HG03045 (cell line): ENCODE measurements at regions not wholly inside any gene's neighbourhood (a gene's known extent, or its start where the extent isn't known, plus 50 kb on each side); places are given as distances from the start of the nearest gene placed in this dataset.
"Not testable (repeated sequence)": the region's sequence is repeated elsewhere in the genome, so short reads cannot be mapped to it uniquely, and the experiment has no call there.

ENCODE experiments used
- ATAC-seq: cut with Tn5 transposase; IDR thresholded peaks from one replicate; pipeline ENCODE4 v1.9.1; 2021; ENCODE audit warnings: mild to moderate bottlenecking, moderate library complexity; ENCODE audit not compliant: unreplicated experiment

DNA sequence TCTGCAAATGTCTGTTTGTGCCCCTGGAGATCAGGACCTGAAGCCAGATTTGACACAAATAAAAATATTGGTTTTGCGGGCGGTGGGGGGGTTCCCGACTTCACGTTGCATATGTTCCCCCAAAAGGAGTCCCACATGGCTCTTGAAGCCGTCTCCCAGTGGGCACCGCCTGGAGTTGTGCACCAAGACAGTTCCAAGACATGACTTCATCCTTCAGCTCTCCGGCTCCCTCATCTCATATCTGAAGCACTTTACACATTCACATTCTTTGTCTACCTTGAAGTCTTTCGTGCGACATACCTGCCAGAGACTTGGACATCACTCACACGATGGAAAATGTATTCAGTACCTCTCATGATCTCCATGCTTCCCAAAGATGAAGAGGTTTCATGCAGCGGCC is 362.8 kb upstream of the FOXK1 start:
- ATAC-seq: no peak

DNA sequence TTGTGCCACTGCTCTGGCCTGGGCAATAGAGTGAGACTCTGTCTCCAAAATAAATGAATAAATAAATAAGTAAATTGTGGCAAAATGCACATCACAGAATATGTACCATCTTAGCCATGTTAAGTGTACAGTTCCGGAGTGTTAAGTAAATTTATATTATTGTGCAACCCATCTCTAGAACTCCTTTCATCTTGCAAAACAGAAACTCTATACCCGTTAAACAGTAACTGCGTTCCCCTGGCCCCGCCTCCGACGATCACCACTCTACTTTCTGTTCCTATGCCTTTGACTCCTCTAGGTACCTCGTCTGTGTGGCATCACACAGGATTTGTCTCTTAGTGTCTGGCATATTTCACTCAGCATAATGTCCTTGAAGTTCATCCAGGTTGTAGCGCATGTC is 356.4 kb upstream of the FOXK1 start:
- ATAC-seq: no peak

DNA sequence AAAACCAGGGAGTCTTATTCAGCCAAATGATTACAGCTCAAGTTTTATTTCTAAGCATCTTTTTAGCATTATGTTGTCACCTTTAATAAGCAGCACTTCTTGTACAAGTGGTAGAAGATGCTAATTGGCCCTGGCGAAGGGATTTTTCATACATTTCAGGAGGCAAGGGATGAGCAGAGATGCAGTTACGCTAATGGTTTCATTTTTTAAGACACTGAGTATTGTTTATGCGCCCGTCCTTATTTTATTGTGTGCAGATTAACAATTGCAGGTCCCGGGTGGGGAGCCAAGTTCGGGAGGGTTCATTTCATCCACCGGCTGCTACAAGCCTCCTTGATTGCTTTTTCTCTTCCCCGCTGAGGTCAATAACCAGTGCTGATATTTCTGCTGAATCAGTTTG is 350.4 kb upstream of the FOXK1 start:
- no peak for ATAC-seq

DNA sequence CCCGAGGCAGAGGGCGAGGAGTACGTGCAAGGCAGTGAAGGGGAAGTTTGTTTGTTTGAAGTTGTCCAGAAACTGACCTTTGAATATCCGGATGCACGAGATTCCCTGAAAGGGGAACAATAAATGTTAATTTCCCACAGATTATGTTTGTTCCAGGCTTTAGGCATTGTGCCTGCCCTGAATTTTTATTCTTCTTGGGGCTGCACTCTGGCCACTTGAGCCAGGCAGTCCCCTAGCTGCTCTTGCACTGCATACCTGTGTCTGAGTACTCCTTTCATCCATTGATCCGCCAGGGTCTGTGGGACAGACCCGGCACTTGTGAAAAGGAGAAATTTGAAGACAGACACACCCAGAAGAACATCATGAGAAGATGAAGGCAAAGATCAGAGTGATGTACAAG is 343.5 kb upstream of the FOXK1 start:
- ATAC-seq: no peak

DNA sequence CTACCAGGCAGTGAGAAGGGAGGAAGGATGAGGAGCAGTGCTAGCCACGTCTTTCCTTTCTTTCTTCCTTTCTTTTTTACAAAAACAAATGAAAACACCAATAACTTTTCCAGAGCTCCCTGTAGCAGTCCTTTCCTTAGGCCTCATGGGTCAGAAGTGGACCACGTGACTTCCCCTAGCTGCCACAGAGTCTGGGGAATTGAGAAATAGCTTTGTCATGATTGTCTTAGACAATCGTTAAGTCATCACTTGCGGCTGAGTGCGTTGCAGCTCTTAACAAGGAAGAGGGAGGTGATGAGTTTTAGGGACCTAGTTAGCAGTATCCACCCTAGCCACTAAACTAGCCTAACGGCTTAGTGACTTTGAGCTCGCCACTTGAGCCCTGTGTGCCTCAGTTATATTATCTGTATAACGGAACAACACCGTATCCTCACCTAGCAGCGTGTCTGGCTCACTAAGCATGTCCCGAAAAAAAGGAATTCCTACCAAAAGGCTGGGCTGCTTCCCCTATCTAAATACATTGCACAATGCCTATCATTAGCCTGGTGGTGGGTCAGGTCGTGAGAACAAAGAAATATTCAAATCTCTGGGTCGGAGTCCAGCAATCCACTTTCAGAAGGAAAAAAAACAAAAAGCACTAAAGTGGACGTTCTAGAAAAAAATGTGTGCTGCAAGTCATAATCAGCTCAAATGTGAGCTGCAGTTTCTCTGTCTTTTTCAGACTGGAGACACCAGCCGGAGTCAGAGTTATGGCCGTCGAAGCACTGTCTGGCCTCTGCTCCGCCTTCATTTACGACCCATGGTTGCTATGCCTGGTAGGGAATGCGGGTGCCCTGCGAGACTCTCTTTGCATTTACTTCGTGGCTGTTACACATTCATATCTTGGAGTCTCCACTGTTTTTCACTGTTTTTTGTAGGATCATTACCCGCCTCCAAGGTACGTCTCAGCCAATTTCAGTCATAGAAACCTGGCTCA is 338.5 kb upstream of the FOXK1 start:
- no peak for ATAC-seq

DNA sequence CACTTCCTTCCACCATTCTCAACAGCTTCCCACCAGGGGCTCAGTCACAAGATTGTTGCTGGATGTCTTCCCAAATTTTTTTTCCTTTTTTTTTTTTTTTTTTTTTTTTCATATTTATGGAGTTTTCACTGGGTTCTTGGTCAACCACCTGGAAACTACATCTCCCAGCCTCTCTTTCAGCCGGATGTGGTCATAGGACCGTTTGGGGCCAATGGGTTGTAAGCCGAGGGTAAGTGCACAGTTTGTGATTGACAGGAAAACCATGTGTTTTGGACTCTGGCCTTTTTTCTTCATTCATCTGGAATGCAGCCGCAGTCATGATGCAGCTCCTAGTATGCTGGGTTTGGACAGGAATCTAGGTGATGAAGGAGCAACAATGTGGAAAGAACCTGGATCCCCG is 337.1 kb upstream of the FOXK1 start:
- ATAC-seq: no peak

DNA sequence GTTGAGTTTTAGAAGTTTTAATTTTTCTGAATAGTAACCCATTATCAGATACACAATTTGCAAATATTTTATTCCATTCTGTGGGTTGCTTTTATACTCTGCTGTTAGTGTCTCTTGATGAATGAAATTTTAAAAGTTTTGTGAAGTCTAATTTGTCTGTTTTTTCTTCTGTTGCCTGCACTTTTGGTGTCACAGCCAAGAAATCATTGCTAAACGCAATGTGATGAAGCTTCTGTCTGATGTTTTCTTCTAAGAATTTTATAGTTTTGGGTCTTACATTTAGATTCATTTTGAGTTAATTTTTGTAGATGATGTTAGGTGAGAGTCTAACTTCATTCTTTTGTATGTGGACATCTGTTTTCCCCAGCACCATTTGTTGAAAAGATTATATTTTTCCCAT is 330.0 kb upstream of the FOXK1 start:
- no peak for ATAC-seq

DNA sequence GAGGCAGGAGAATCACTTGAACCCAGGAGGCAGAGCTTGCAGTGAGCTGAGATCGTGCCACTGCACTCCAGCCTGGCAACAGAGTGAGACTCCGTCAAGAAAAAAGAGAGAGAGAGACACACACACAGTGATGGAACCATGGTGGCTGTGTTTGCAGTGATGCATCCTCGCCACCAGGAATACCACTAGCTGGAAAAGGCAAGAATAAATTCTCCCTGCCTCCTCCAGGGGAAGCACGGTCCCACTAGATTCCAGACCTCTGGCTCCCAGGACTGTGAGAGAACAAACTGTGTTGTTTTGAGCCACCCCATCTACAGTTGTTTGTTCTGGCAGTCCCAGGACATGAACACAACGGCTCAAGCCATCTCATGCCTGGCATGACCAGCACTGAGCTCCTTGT is 320.3 kb upstream of the FOXK1 start:
- no peak for ATAC-seq

DNA sequence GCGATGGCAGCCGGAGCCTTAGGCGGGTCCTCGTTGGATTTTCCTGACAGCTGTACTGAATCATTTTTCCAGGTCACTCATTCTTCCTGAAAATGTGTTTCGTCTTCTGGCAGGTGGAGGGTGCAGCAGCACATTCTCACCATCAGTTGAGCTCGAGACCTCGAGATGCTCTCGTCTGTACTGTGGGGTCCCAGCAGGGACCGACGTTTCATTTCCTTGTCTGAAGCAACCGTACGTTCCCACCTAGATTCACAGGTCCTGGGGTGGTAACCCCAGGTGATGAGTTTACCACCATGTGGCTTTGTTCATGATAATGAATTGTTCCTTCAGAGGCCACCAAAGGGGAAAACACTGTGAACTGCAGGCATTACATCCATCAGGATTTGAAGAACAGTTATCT is 298.5 kb upstream of the FOXK1 start:
- no peak for ATAC-seq

DNA sequence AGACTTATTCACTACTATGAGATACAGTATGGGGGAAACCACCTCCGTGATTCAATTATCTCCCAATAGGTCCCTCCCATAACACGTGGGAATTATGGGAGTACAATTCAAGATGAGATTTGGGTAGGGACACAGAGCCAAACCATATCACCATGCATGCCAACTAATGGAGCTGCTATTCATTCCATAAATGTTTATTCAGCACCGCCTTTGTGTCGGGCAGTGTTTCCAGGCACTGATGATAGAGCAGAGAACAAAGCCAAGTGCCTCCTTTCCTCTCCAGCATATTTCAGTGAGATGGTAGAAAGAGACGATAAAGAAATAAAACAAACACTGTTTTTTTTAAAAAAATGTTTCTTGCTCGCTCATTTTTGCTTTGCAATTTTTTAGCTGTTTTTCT is 295.9 kb upstream of the FOXK1 start:
- no peak for ATAC-seq

DNA sequence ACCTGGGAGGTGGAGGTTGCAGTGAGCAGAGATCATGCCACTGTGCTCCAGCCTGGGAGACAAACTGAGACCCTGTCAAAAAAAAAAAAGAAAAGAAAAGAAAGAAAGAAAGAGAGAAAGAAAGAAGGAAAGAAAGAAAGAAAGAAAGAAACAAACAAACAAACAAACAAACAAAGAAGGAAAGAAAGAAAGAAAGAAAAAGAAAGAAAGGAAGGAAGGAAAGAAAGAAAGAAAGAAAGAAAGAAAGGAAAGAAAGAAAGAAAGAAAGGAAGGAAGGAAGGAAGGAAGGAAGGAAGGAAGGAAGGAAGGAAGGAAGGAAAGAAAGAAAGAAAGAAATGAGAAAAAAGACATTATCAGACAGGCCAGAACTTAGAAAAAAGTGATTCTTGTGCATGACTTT is 291.0 kb upstream of the FOXK1 start:
- not testable (repeated sequence) for ATAC-seq

DNA sequence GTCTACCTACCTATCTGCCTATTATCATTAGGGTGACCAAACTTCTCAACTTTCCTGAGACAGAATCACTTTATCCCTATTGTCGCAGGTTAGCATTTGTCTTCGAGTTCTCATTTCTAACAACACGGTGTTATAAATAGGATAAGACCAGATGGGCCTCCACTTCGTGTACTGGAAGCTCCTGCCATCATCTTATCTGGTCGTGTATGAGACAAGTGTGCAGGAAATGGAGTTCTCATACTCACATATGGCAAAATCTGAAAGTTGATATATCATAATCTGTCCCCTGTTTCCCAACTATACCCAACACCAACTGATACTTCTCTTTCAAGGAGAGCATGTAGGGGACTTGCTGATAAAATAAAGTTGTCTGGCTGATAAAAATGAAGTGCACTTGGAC is 287.4 kb upstream of the FOXK1 start:
- no peak for ATAC-seq

DNA sequence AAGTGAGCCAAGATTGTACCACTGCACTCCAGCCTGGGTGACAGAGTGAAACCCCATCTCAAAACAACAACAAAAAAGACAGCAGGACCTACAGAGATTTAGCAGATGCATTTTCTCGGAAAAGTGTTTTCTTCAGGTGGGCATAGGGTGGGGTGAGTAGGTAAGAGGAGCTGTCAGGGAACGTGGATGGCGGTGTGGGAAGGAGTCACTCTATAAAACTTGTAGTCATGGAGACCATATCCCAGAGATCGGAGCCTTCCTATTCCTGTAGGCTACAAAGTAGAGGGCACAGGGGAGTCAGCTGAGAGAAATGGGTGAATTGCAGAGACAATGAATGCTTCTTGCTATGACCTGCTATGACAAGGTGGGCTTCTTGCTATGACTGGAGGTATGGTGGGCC is 283.0 kb upstream of the FOXK1 start:
- no peak for ATAC-seq

DNA sequence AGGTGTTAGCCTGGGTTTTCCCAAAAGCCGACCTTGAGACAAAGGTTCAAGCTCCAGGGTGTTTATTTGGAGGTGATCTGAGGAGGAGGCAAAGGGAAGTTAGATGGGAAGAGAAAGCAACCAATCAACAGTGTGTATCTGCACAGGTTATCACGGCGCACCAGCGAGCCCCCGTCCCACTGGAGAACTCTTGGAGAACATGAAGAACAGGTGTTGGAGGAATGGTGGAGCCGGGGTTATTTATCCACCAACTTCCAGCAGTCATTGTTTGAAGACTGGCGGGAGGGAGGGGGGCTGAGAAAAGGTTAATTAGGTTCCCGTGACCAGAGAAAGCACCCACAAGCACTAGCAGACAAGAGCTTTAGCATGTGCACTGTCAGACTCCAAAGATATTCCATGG is 282.5 kb upstream of the FOXK1 start:
- no peak for ATAC-seq

DNA sequence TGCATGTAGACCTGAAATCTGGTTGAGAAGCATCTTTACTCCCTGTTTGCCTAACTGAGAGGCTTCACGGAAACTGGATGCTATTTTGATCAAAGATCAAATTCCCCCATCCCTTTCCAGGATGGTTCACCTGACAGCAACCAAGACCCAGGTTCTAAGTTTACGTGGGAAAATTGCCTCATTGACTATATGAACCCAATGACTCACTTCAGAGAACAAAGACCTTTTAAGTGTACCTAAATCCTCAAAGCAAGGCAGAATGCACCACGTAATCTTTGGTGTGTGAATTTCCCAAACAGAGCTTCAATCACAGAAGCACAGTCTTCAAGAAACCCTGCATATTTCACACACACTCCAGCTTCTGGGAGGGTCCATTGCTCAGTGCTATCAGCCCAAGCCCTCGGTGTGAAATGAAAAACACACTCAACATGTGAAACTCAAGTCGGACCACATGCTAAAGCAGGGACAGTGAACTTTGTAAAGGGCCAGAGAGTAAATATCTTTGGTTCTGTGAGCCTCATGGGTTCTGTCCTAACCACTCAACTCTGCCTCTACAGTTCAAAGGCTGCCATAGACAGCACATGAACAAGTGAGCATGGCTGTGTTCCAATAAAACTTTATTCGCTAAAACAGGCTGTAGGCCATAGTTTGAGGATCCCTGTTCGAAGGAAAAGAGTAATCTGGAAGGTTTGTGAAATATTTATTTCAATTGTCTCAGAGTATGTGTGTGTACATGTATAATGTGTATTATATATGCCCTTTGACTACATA is 275.6 kb upstream of the FOXK1 start:
- ATAC-seq: no peak

DNA sequence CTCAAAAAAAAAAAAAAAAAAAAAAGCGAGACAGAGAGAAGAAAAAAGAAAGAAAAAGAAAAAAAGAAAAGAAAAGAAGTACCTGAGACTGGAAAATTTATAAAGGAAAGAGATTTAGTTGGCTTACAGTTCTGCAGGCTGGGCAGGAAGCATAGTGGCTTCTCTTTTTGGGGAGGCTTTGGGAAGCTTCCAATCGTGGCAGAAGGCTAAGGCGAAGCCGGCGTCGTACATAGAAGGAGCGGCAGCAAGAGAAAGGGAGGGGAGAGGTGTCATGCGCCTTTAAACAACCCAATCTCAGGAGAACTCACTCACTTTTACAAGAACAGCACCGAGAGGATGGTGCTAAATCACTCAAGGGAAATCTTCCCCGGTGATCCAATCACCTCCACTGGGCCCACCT is 272.1 kb upstream of the FOXK1 start:
- no peak for ATAC-seq

DNA sequence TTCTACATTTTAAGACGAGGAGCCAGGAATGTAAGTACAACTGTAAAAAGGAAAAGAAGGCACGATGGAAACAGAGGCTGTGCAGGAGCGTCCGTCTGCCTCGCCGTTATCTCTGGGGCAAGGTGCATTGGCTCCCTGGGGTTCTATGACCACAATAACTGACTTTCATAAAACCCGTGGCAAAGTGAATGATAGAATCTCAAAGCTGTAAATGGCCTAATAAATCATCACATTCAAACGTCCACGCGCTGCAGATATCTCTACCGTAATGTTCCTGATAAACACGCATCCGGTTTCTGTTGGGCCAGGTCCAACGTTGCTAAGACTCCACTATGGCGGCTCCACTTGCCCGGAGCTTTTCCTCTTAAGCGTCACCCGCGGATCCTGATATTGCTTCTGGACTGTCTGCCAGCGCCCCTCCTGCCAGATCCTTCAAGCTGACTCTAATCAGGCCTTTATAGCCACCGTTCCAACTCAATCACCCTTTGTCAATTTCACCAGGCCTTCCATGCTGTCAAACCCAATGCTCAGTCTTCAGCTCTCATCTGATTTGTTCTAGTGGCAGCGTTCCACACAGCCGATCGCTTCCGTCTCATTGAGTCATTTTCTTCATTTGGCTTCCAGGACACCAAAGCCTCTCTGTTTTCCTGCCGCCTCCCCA is 265.6 kb upstream of the FOXK1 start:
- ATAC-seq: no peak

DNA sequence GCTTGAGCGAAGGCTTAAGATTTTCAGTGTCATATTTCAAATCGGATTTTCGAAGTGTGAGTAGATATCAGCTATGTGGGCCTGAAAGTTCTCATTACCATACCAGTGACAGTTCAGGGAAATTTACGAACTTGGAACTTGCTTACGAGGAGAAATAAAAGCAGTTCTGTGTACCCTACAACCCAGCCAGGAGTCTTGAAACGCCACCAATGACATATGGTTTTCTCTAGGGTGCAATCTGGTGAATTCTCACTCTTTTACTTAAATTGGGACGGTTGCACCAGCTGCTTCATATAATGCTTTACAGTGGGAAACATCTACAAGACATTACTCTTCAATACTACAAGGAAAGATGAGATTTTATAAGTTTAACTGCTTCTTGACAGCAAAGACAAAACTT is 253.6 kb upstream of the FOXK1 start:
- no peak for ATAC-seq

DNA sequence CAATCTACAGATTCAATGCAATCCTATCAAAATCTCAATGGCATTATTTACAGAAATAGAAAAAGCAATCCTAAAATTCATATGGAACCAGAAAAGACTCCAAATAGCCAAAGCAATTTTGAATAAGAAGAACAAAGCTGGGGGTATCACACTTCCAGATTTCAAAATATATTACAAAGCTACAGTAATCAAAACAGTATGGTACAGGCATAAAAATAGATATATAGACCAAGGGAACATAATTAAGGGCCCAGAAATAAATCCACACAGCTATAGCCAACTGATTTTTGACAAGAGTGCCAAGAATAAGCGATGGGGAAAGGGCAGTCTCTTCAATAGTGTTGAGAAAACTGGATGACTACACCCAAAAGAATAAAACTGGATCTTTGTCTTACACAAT is 251.9 kb upstream of the FOXK1 start:
- ATAC-seq: no peak

DNA sequence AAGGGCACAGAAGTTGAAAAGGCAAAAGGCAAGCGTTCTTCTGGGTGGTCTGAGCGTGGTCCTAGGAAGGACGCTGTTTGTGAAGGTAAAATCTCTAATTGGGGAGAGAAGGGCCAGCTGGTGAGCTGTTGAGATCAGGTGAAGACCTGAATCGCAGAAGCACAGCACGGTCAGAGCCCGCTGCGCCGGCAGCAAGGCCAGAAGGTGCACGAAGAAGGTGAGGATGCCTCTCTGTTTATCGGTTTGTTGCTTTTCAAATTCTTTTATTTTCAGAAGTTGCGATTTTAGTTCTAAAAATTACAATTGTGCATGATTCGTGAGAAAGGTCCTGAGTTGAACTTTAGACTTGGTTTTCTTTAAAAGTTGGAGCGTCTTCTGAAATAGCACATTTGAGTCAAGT is 247.8 kb upstream of the FOXK1 start:
- ATAC-seq: no peak

DNA sequence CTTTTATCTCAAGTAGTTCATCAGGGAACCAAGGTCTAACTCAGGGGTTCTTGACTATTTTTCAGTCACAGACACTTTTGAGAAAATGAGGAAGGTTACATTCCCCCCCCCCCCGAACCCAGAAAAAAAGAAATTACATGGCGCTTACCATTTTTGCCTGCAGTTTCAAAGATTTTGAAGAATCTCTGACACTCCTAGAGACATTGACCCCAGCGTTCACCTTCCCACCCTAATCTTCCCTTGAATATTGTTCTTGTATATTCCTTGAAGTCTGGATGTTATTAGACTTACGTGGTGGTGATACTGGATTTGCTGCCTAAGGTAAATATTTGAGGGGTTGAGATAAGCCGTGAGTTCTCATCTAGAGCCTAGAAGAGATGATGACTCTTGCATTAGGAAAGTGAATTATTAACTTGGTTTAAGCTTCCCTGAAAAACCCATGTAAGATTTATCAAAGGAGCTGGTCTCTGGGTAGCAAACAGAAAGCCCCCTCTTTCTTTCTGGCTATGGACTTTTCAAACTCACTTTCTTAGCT is 245.7 kb upstream of the FOXK1 start:
- no peak for ATAC-seq
